Testis (tissue), 2 donors: ENCODE measurements at regions not wholly inside any gene's neighbourhood (a gene's known extent, or its start where the extent isn't known, plus 50 kb on each side); places are given as distances from the start of the nearest gene placed in this dataset.

Experiments
- DNase-seq: peaks from one replicate; pipeline ENCODE4 v3.0.0-alpha.2; 2019
- H3K27ac ChIP-seq, 2 donors: fragments of 200-600 bp; sonication (generic); one replicate each; pipeline ENCODE4 v1.5.1; 2019
- H3K27me3 ChIP-seq: fragments of 200-600 bp; sonication (generic); one replicate; pipeline ENCODE4 v1.5.1; 2019
- H3K36me3 ChIP-seq: fragments of 200-600 bp; sonication (generic); one replicate; pipeline ENCODE4 v1.5.1; 2017; ENCODE audit warnings: low read depth; ENCODE audit errors: missing control alignments
- H3K4me1 ChIP-seq: fragments of 200-600 bp; sonication (generic); one replicate; pipeline ENCODE4 v1.5.1; 2019
- H3K4me3 ChIP-seq, 2 donors: fragments of 200-600 bp; sonication (generic); one replicate each; pipeline ENCODE4 v1.5.1; 2017 to 2019
- H3K9me3 ChIP-seq: fragments of 200-600 bp; sonication (generic); one replicate; pipeline ENCODE4 v1.5.1; 2017
- POLR2A ChIP-seq: fragments of 450-650 bp; IDR thresholded peaks from one replicate; pipeline ENCODE4 v1.6.1; 2017; ENCODE audit warnings: antibody characterized with exemption, mild to moderate bottlenecking, moderate library complexity
- WGBS, 2 donors: methylation state at CpG; one replicate each; pipeline ENCODE4 v1.1.5; 2018; 5-methylcytosine and 5-hydroxymethylcytosine counted together
- intact Hi-C: fragments of 100-400 bp; cut with DNase I; formaldehyde crosslinking; loops from one replicate; pipeline ENCODE4 v1.15.1; 2023; ENCODE audit warnings: low total_unique reads
- TF ChIP-seq, protein P1 (sequence below), 3 experiments: fragments of 450-650 bp in 2 of 3; fragments of 200-600 bp in 1 of 3; sonication (generic) in 1 of 3; IDR thresholded peaks; one replicate each; pipeline ENCODE4 v1.5.1; 2016 to 2019; ENCODE audit warnings: antibody characterized with exemption in 3 of 3, mild to moderate bottlenecking in 2 of 3, moderate library complexity in 1 of 3

DNA sequence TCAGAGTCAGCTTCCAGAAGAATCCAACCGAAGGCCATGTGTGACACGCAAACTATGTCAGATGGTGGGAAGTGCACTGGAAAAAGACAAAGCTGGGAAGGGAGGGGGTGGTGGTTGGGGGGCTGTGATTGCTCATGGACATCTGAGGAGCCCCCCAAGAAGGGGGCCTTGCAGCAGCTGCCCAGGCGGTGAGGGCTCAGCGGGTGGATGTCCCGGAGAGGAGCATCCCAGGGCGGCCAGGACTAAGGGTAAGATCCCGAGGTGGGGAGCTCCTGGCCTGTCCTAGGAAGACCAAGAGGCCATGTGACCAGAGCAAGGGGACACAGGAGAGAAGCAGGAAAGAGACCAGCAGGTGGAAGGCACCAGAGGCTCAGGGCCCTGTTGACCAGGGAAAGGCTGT lies 299.5 kb downstream of the PREX1 start:
- Histone ChIP-seq H3K27me3 (no peaks in the 10 kb centered on the region), H3K9me3 (no peaks in the 10 kb centered on the region), H3K36me3 (no peaks in the 10 kb centered on the region), H3K27ac (no peak overlapping the region), H3K4me3 (no peak overlapping the region), H3K4me1 (no peaks in the 10 kb centered on the region)
- WGBS, 2 donors: 92 to 97% methylated on average over 7 of the region's 7 CpGs
- no peak for DNase-seq
- intact Hi-C loops: no loop called here
- no peak for TF ChIP-seq POLR2A
- TF ChIP-seq, protein P1, sequence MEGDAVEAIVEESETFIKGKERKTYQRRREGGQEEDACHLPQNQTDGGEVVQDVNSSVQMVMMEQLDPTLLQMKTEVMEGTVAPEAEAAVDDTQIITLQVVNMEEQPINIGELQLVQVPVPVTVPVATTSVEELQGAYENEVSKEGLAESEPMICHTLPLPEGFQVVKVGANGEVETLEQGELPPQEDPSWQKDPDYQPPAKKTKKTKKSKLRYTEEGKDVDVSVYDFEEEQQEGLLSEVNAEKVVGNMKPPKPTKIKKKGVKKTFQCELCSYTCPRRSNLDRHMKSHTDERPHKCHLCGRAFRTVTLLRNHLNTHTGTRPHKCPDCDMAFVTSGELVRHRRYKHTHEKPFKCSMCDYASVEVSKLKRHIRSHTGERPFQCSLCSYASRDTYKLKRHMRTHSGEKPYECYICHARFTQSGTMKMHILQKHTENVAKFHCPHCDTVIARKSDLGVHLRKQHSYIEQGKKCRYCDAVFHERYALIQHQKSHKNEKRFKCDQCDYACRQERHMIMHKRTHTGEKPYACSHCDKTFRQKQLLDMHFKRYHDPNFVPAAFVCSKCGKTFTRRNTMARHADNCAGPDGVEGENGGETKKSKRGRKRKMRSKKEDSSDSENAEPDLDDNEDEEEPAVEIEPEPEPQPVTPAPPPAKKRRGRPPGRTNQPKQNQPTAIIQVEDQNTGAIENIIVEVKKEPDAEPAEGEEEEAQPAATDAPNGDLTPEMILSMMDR (IDR thresholded peaks at IDR 0.05): no peak

DNA sequence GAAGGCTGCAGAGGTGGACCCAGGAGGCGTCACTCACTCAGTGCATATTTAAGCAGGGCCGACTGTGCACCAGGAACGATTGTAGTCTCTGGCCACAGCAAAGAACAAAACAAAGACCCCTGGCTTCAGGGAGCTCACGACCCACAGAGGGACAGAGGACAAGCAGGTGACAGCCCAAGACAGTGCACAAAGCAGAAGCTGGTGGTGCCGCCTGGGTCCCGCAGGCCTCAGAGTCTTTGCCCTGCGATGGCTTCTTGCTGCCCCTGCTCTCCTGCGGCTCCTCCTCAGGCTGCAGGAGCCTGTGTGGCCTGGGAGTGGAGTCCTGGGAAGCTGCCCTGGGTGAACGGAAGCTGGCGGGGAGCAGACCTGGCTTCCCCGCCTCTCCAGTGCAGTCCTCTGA lies 300.0 kb downstream of the PREX1 start:
- Histone ChIP-seq H3K27me3 (no peaks in the 10 kb centered on the region), H3K4me3 (no peak overlapping the region), H3K4me1 (no peaks in the 10 kb centered on the region), H3K9me3 (no peaks in the 10 kb centered on the region), H3K27ac (no peak overlapping the region), H3K36me3 (no peaks in the 10 kb centered on the region)
- DNase-seq: no peak
- WGBS, 2 donors: 94 to 95% methylated on average over 3 to 11 of the region's 11 CpGs
- intact Hi-C loops: no loop called here
- TF ChIP-seq, protein P1 (IDR thresholded peaks at IDR 0.05): no peak
- TF ChIP-seq POLR2A: no peak

DNA sequence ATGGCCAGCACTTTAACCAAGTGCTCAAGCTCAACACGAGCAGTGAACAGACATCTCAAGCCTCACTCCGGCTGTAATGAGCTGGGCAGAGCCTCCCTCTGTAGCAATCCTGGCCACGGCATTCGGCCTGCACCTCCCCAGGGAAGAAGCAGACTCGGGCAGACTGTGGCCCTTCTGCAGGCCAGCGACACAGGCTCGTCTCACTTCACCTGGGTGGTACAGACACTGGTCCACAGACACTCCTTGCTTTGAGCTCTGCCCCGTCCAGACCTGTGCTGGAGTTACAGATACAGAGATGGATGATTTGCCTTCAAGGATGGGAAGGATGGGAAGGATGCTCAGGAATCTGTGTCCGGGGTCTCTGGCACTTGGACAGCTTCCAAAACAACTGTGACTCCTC lies 300.9 kb downstream of the PREX1 start:
- intact Hi-C loops: no loop called here
- Histone ChIP-seq H3K9me3 (no peaks in the 10 kb centered on the region), H3K27me3 (no peaks in the 10 kb centered on the region), H3K4me3 (no peak overlapping the region), H3K27ac (no peak overlapping the region), H3K36me3 (no peaks in the 10 kb centered on the region), H3K4me1 (no peaks in the 10 kb centered on the region)
- DNase-seq: no peak
- 80 to 82% methylated on average over 8 to 9 of the region's 9 CpGs for WGBS, 2 donors
- TF ChIP-seq, protein P1 (IDR thresholded peaks at IDR 0.05): no peak
- TF ChIP-seq POLR2A: no peak

DNA sequence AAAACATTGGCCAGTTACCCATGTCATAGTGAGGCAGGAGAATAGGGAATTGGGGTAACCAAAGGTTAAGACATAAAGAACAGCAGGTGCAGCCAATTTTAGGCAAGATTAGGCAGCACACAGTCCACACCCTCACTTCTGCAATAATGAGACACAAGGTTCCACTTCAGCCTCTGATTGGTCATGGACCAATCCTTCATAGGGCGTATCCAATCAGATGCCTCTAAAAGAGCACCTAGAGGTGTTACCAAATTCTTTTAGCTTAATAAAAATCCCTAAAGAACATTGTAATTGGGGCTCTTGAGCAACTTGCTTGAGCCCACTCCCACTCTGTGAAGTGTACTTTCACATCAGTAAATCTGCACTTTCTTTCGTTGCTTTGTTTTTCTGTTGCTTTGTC lies 302.4 kb downstream of the PREX1 start:
- no peaks in the 10 kb centered on the region for H3K36me3 ChIP-seq
- intact Hi-C loops: no loop called here
- no peak overlapping the region for H3K27ac ChIP-seq
- 79 to 84% methylated on average over 2 of the region's 2 CpGs for WGBS, 2 donors
- no peak for TF ChIP-seq POLR2A
- TF ChIP-seq, protein P1 (IDR thresholded peaks at IDR 0.05): no peak
- H3K27me3 ChIP-seq: no peaks in the 10 kb centered on the region
- H3K9me3 ChIP-seq: no peaks in the 10 kb centered on the region
- no peaks in the 10 kb centered on the region for H3K4me1 ChIP-seq
- no peak overlapping the region for H3K4me3 ChIP-seq
- no peak for DNase-seq

DNA sequence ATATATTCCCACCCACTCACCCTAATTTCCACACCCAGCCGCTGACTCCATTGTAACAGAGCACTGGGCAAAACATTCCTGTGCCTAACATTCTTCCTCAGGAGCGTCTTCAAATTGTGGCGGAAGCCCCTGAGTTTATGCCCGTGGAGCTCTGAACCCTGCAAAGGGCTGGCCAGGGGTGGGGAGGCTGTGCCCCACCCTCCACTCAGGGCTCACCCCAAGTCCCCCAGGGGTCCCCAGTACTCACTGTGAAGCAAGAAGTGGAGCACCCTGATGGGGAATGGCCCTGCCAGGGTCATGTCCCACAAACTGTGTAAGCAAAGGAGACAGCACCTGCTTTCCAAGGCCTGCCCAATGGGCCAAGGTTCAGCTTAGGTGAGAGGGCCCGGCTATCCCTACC lies 303.2 kb downstream of the PREX1 start:
- H3K4me1 ChIP-seq: no peaks in the 10 kb centered on the region
- no peaks in the 10 kb centered on the region for H3K9me3 ChIP-seq
- intact Hi-C loops: no loop called here
- no peak for DNase-seq
- TF ChIP-seq, protein P1 (IDR thresholded peaks at IDR 0.05): no peak
- H3K27me3 ChIP-seq: no peaks in the 10 kb centered on the region
- no peak overlapping the region for H3K4me3 ChIP-seq
- WGBS, 2 donors: 85 to 88% methylated on average over 5 of the region's 5 CpGs
- H3K27ac ChIP-seq: no peak overlapping the region
- H3K36me3 ChIP-seq: no peaks in the 10 kb centered on the region
